NT2/D1 (cell line): ENCODE measurements at regions not wholly inside any gene's neighbourhood (a gene's known extent, or its start where the extent isn't known, plus 50 kb on each side); places are given as distances from the start of the nearest gene placed in this dataset.

ENCODE experiments used
- SUZ12 ChIP-seq: IDR thresholded peaks from 2 replicates; pipeline ENCODE4 v1.6.1; 2011; ENCODE audit not compliant: insufficient read length, insufficient read depth; ENCODE audit errors: extremely low read depth
- YY1 ChIP-seq: IDR thresholded peaks from 2 replicates; pipeline ENCODE4 v1.6.1; 2011; ENCODE audit not compliant: insufficient read length, insufficient read depth
- ZNF274 ChIP-seq: IDR thresholded peaks from 2 replicates; pipeline ENCODE4 v1.6.1; 2011; ENCODE audit warnings: mild to moderate bottlenecking, low read depth, low read length

- TF ChIP-seq ZNF274 = no peak
- no peak for TF ChIP-seq YY1
- no peak for TF ChIP-seq SUZ12
Observed at GRCh38 chrX:872090-872489, 241.5 kb downstream of the SHOX start.
